Stimulated activated naive B cell treated with anti-CD40 and anti-IgM and Interleukin-4, amounts not matched to agents 10 μg/mL and 1 μg/mL and 100 μg/mL, for 72 hours (primary cell): ENCODE measurements at regions not wholly inside any gene's neighbourhood (a gene's known extent, or its start where the extent isn't known, plus 50 kb on each side); places are given as distances from the start of the nearest gene placed in this dataset.

ENCODE experiments used
- ATAC-seq, 2 donors: fragments of 150-1000 bp; cut with Tn5 transposase; replicated peaks; 2 replicates each; pipeline ENCODE4 v1.10.0; 2021; ENCODE audit warnings: moderate library complexity in 1 of 2
- DNase-seq: peaks from one replicate; pipeline ENCODE4 v3.0.0; 2021
- H3K27ac Mint-ChIP-seq: one replicate; pipeline ENCODE4 v1.8.0; 2022; ENCODE audit warnings: mild to moderate bottlenecking, mixed read lengths
- H3K27me3 Mint-ChIP-seq, 2 donors: one replicate each; pipeline ENCODE4 v1.8.0; 2022; ENCODE audit warnings: mixed read lengths in 2 of 2
- H3K36me3 Mint-ChIP-seq, 2 donors: one replicate each; pipeline ENCODE4 v1.8.0; 2022; ENCODE audit warnings: mixed read lengths in 2 of 2, mild to moderate bottlenecking in 1 of 2
- H3K4me1 Mint-ChIP-seq, 2 donors: one replicate each; pipeline ENCODE4 v1.8.0; 2022; ENCODE audit warnings: mixed read lengths in 2 of 2, mild to moderate bottlenecking in 1 of 2
- H3K4me3 Mint-ChIP-seq, 2 donors: one replicate each; pipeline ENCODE4 v1.8.0; 2022; ENCODE audit warnings: mild to moderate bottlenecking in 2 of 2, mixed read lengths in 2 of 2, moderate library complexity in 1 of 2
- H3K9me3 Mint-ChIP-seq, 2 donors: one replicate each; pipeline ENCODE4 v1.8.0; 2022; ENCODE audit warnings: mixed read lengths in 2 of 2, mild to moderate bottlenecking in 1 of 2

DNA sequence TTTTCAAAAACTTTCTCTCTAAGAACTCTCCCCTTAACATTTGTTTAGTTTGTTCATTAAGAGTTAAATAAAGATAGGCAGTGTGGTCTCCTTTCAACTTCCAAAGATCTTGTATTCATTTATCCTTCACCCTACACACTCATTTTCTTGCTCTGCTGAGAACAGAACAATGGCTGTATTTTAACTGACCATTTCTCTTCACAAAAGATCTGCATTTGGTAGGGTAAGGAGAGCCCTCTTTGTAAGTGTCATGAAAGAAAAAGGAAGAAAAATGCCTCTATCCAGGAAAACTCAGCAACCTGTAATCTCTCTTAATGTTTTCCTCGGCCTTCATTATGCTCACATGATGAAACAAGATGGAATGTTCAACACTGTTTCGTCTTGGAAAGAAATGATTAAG is 193.7 kb upstream of the TLE4 start:
- no peak for DNase-seq
- no peak overlapping the region for H3K4me3 Mint-ChIP-seq
- H3K27me3 Mint-ChIP-seq, result peaks cover 0 to 7% of the 10 kb centered on the region in 2 donors
- no peak for ATAC-seq
- no peaks in the 10 kb centered on the region for H3K36me3 Mint-ChIP-seq
- H3K4me1 Mint-ChIP-seq, result peaks cover 5 to 6% of the 10 kb centered on the region in 2 donors
- H3K27ac Mint-ChIP-seq, result no peak overlapping the region
- peaks cover 3 to 9% of the 10 kb centered on the region in 2 donors for H3K9me3 Mint-ChIP-seq

- Mint-ChIP-seq H3K9me3 (peaks cover 3 to 4% of the 10 kb centered on the region in 2 donors), H3K36me3 (no peaks in the 10 kb centered on the region), H3K27ac (no peak overlapping the region), H3K4me1 (peaks cover 5 to 6% of the 10 kb centered on the region in 2 donors), H3K27me3 (peaks cover 0 to 5% of the 10 kb centered on the region in 2 donors), H3K4me3 (no peak overlapping the region)
- ATAC-seq (no peak), DNase-seq (no peak)
These were observed 189.7 kb upstream of the TLE4 start for GRCh38 chr9:79382044-79382443.

DNA sequence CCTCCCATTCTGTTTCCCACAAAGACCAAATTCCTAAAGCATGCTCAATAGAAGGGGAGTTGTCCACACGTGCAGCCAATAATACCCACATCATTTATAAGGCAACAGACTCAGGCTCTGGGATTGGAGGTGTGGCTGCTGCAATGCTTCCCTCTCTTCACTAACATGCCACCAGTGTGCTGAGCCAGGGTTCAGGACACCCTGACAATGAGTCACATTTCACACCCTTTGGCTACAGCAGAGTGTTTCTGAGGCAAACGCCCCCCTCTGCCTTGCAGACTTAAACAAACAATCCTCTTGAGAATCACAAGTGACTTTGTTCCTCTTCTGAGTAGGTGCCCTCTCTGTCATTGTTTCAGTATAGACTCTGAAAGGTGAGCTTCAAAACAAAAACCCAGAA is 189.3 kb upstream of the TLE4 start:
- H3K27ac Mint-ChIP-seq, result no peak overlapping the region
- peaks cover 5 to 6% of the 10 kb centered on the region in 2 donors for H3K4me1 Mint-ChIP-seq
- H3K36me3 Mint-ChIP-seq, result no peaks in the 10 kb centered on the region
- H3K27me3 Mint-ChIP-seq, result peaks cover 0 to 4% of the 10 kb centered on the region in 2 donors
- ATAC-seq (peak; percentile 92 to 98), DNase-seq (peak; percentile 6)
- no peak overlapping the region for H3K4me3 Mint-ChIP-seq
- peaks cover 3 to 4% of the 10 kb centered on the region in 2 donors for H3K9me3 Mint-ChIP-seq

GRCh38 chr9:79383096-79383495 is 188.7 kb upstream of the TLE4 start:
- ATAC-seq (no peak), DNase-seq (no peak)
- peaks cover 5 to 6% of the 10 kb centered on the region in 2 donors for H3K4me1 Mint-ChIP-seq
- no peak overlapping the region for H3K27ac Mint-ChIP-seq
- H3K36me3 Mint-ChIP-seq, result no peaks in the 10 kb centered on the region
- H3K4me3 Mint-ChIP-seq, result no peak overlapping the region
- peaks cover 0 to 4% of the 10 kb centered on the region in 2 donors for H3K27me3 Mint-ChIP-seq
- peaks cover 3 to 4% of the 10 kb centered on the region in 2 donors for H3K9me3 Mint-ChIP-seq

DNA sequence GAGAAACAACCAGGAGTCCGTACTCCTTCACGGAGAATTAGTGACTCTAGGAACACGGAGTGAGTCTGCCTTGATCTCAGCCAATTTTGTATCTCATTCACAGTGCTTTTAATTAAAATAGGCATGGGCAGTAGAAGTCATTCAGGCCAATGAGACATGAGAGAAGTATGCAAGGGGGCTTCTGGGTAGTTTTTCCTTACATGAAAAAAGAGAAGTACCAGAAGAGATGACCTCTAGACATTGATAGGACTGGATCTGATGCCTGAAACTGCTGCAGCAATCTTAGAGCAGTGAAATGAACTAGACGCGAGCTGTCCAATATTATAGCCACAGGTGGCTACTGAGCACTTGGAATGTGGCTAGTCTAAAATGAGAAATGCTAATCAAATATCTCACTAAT is 187.7 kb upstream of the TLE4 start:
- no peak for DNase-seq
- no peak for ATAC-seq
- Mint-ChIP-seq H3K4me1 (peaks cover 5 to 6% of the 10 kb centered on the region in 2 donors), H3K9me3 (peaks cover 3 to 4% of the 10 kb centered on the region in 2 donors), H3K27me3 (peaks cover 0 to 4% of the 10 kb centered on the region in 2 donors), H3K27ac (no peak overlapping the region), H3K36me3 (no peaks in the 10 kb centered on the region), H3K4me3 (no peak overlapping the region)

DNA sequence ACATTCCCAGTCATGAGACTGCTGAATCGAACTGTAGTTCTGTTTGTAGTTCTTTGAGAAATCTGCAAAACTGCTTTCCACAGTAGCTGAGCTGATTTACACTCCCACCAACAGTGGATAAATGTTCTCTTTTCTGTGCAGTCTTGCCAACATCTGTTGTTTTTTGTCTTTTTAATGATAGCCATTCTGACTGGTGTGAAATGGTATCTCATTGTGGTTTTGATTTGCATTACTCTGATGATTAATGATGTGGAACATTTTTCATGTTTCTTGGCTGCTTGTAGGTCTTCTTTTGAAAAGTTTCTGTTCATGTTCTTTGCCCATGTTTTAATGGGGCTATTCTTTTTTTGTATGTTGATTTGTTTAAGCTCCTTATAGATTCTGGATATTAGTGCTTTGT is 187.3 kb upstream of the TLE4 start:
- peaks cover 3 to 4% of the 10 kb centered on the region in 2 donors for H3K9me3 Mint-ChIP-seq
- H3K27me3 Mint-ChIP-seq, result peaks cover 0 to 4% of the 10 kb centered on the region in 2 donors
- H3K27ac Mint-ChIP-seq, result no peak overlapping the region
- H3K36me3 Mint-ChIP-seq, result no peaks in the 10 kb centered on the region
- no peak for DNase-seq
- no peak overlapping the region for H3K4me3 Mint-ChIP-seq
- peaks cover 5 to 6% of the 10 kb centered on the region in 2 donors for H3K4me1 Mint-ChIP-seq
- ATAC-seq, result no peak

DNA sequence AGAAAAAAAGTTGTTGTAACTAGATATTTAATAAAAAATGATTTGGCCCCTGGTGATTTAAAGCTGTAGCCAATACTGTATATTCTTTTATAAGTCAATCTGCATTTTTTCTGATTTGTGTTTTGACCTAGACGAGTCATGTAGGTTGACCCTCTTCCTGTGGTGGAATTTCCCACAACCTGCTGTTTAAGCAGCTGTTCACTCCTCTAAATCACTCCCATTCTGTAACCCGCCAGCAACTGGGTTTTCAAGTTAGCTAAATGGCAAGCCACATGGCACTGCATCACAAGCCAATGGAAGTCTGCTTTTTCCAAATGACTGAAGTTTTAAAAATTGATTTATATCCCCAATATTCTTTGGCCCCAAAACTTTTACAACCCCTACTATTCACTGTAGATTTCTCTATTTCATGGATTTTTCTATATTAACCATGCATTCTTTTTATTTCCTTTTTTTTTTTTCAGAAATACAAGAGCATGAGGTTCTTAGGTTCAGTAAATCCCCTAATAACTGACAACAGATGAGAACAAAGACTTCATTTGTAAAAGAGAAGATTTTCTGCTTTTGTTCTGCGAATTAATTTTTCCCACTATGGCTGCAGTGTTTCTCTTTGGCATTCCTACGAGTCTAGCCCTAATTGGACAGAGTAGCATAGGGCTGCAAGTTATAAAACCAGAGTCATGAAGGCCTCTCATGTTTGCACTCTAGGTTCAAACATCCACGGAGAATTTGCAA is 184.5 kb upstream of the TLE4 start:
- Mint-ChIP-seq H3K4me3 (no peak overlapping the region), H3K27me3 (no peaks in the 10 kb centered on the region), H3K4me1 (peaks cover 4 to 5% of the 10 kb centered on the region in 2 donors), H3K9me3 (no peaks in the 10 kb centered on the region), H3K27ac (no peak overlapping the region), H3K36me3 (no peaks in the 10 kb centered on the region)
- no peak for DNase-seq
- ATAC-seq, result no peak

DNA sequence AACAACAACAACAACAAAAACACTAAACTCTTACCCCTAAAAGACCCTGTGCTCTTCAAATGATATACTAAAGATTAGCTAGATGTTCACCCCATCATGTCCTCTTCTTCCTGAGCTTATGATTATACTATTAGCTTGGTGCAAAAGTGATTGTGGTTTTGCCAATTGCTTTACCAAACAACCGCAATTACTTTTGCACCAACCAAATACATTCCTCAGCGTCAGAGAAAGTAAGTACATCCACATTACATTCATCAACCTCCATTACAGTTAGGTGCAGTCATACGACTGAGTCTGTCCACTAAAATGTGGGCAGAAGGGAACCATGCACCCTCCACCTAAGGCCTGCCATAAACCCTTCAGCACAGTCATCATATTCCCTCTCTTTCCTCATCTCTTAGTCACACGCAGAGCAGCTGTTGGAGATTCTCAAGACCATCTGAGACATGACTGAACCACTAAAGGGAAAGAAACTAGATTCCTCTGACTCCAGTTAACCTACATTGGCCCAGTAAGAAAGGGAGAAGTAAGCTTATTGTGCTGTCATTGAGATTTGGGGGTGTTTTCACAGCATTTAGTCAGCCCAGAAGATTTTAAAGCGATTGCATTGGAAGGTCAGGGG is 181.6 kb upstream of the TLE4 start:
- H3K27me3 Mint-ChIP-seq, result peaks cover 0 to 6% of the 10 kb centered on the region in 2 donors
- no peak for DNase-seq
- H3K27ac Mint-ChIP-seq, result no peak overlapping the region
- H3K4me3 Mint-ChIP-seq, result no peak overlapping the region
- H3K4me1 Mint-ChIP-seq, result no peaks in the 10 kb centered on the region
- no peaks in the 10 kb centered on the region for H3K36me3 Mint-ChIP-seq
- no peak for ATAC-seq
- H3K9me3 Mint-ChIP-seq, result no peaks in the 10 kb centered on the region

GRCh38 chr9:79390781-79391770 is 180.7 kb upstream of the TLE4 start:
- Mint-ChIP-seq H3K4me1 (no peaks in the 10 kb centered on the region), H3K36me3 (no peaks in the 10 kb centered on the region), H3K27ac (no peak overlapping the region), H3K9me3 (no peaks in the 10 kb centered on the region), H3K4me3 (no peak overlapping the region), H3K27me3 (peaks cover 0 to 6% of the 10 kb centered on the region in 2 donors)
- DNase-seq, result no peak
- ATAC-seq, result no peak

- Mint-ChIP-seq H3K36me3 (no peaks in the 10 kb centered on the region), H3K27me3 (peaks cover 0 to 6% of the 10 kb centered on the region in 2 donors), H3K4me1 (no peaks in the 10 kb centered on the region), H3K4me3 (no peak overlapping the region), H3K27ac (no peak overlapping the region), H3K9me3 (no peaks in the 10 kb centered on the region)
- ATAC-seq, result no peak
- DNase-seq, result no peak
These were observed 176.5 kb upstream of the TLE4 start for GRCh38 chr9:79395228-79395627.

GRCh38 chr9:79395755-79396154 is 176.0 kb upstream of the TLE4 start:
- no peak for ATAC-seq

GRCh38 chr9:79396168-79396567 is 175.6 kb upstream of the TLE4 start:
- ATAC-seq (no peak), DNase-seq (no peak)
- Mint-ChIP-seq H3K27me3 (peaks cover 0 to 6% of the 10 kb centered on the region in 2 donors), H3K9me3 (no peaks in the 10 kb centered on the region), H3K27ac (no peak overlapping the region), H3K36me3 (no peaks in the 10 kb centered on the region), H3K4me1 (no peaks in the 10 kb centered on the region), H3K4me3 (no peak overlapping the region)

More at GRCh38 chr9:79395755-79396154, 176.0 kb upstream of the TLE4 start:
- Mint-ChIP-seq H3K9me3 (no peaks in the 10 kb centered on the region), H3K27ac (no peak overlapping the region), H3K27me3 (peaks cover 0 to 6% of the 10 kb centered on the region in 2 donors), H3K36me3 (no peaks in the 10 kb centered on the region), H3K4me1 (no peaks in the 10 kb centered on the region), H3K4me3 (no peak overlapping the region)
- DNase-seq, result no peak

- Mint-ChIP-seq H3K27me3 (no peaks in the 10 kb centered on the region), H3K4me1 (no peaks in the 10 kb centered on the region), H3K9me3 (no peaks in the 10 kb centered on the region), H3K4me3 (no peak overlapping the region), H3K36me3 (no peaks in the 10 kb centered on the region), H3K27ac (no peak overlapping the region)
- DNase-seq, result no peak
- ATAC-seq, result no peak
These were observed 168.3 kb upstream of the TLE4 start for GRCh38 chr9:79403495-79403894.

GRCh38 chr9:79408200-79408599 is 163.6 kb upstream of the TLE4 start:
- Mint-ChIP-seq H3K27me3 (peaks cover 0 to 9% of the 10 kb centered on the region in 2 donors), H3K4me3 (no peak overlapping the region)

More at GRCh38 chr9:79408200-79408599, 163.6 kb upstream of the TLE4 start:
- Mint-ChIP-seq H3K36me3 (no peaks in the 10 kb centered on the region), H3K27ac (no peak overlapping the region), H3K9me3 (no peaks in the 10 kb centered on the region), H3K4me1 (peaks cover 0 to 2% of the 10 kb centered on the region in 2 donors)
- DNase-seq (no peak), ATAC-seq (no peak)
